Chondrocyte (in vitro differentiated cells): ENCODE measurements at regions not wholly inside any gene's neighbourhood (a gene's known extent, or its start where the extent isn't known, plus 50 kb on each side); places are given as distances from the start of the nearest gene placed in this dataset.

Source experiments
- DNase-seq: peaks from one replicate; pipeline ENCODE4 v3.0.0; 2021; ENCODE audit warnings: mixed read lengths, low spot score
- H3K27ac Mint-ChIP-seq: one replicate; pipeline ENCODE4 v1.8.0; 2021; ENCODE audit warnings: mild to moderate bottlenecking, moderate library complexity, mixed read lengths; ENCODE audit not compliant: unreplicated experiment
- H3K27me3 Mint-ChIP-seq: 2 replicates; pipeline ENCODE4 v1.8.0; 2021; ENCODE audit warnings: low read depth, mixed read lengths
- H3K36me3 Mint-ChIP-seq: 2 replicates; pipeline ENCODE4 v1.8.0; 2021; ENCODE audit warnings: low read depth, mixed read lengths
- H3K4me1 Mint-ChIP-seq: 2 replicates; pipeline ENCODE4 v1.8.0; 2021; ENCODE audit warnings: low read depth, mild to moderate bottlenecking, mixed read lengths
- H3K4me3 Mint-ChIP-seq: one replicate; pipeline ENCODE4 v1.8.0; 2021; ENCODE audit warnings: mild to moderate bottlenecking, moderate library complexity, mixed read lengths; ENCODE audit not compliant: unreplicated experiment
- H3K9me3 Mint-ChIP-seq: 2 replicates; pipeline ENCODE4 v1.8.0; 2021; ENCODE audit warnings: low read depth, mixed read lengths
- TF ChIP-seq, protein P1 (sequence below): fragments of 200-600 bp; sonication (generic); IDR thresholded peaks from 2 replicates; pipeline ENCODE4 v1.5.0; 2021; ENCODE audit warnings: antibody characterized with exemption, mild to moderate bottlenecking, moderate library complexity

DNA sequence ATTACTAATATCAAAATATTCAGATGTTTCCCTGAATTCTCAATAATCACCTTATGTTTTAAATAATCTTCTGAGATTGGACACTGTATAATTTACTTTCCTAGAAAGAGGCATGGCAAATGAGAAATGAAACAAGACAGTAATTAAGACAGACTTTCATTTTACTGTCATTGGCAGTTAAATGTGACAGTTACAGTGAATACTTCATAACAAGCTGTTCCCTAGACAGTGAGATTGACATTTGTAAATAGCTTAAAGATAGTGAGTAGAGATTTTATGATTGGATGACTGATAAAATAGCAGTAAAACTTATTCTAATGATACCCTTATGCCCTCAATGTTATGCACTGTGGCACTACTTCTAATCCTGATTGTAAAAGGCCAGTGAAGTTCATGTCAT, 524.9 kb upstream of the TMEFF2 start:
- Mint-ChIP-seq H3K4me3 (no peak overlapping the region), H3K27me3 (no peaks in the 10 kb centered on the region), H3K27ac (no peak overlapping the region), H3K36me3 (no peaks in the 10 kb centered on the region), H3K9me3 (peaks cover 3% of the 10 kb centered on the region), H3K4me1 (no peaks in the 10 kb centered on the region)
- DNase-seq, result no peak
- TF ChIP-seq, protein P1, sequence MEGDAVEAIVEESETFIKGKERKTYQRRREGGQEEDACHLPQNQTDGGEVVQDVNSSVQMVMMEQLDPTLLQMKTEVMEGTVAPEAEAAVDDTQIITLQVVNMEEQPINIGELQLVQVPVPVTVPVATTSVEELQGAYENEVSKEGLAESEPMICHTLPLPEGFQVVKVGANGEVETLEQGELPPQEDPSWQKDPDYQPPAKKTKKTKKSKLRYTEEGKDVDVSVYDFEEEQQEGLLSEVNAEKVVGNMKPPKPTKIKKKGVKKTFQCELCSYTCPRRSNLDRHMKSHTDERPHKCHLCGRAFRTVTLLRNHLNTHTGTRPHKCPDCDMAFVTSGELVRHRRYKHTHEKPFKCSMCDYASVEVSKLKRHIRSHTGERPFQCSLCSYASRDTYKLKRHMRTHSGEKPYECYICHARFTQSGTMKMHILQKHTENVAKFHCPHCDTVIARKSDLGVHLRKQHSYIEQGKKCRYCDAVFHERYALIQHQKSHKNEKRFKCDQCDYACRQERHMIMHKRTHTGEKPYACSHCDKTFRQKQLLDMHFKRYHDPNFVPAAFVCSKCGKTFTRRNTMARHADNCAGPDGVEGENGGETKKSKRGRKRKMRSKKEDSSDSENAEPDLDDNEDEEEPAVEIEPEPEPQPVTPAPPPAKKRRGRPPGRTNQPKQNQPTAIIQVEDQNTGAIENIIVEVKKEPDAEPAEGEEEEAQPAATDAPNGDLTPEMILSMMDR, result no peak

DNA sequence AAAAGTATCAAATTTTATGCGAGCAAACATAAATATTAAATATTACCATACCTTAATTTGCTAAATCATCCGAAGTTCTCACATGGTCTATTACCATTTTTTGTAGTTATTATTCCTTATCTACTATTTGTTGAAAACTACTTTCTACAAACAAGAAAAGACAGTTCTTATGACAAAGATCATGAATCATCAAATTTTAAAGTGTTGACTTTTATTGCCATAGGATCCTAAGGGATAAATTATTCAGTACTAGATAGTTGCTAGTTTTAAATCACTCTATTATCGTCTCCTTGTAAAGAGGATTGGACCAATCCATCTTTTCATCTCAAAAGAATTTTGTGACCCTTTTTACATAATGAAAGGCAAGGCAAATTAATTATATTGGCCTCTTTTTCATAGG, 523.6 kb upstream of the TMEFF2 start:
- H3K27me3 Mint-ChIP-seq, result no peaks in the 10 kb centered on the region
- TF ChIP-seq, protein P1, result no peak
- no peak for DNase-seq
- H3K4me3 Mint-ChIP-seq, result no peak overlapping the region
- H3K27ac Mint-ChIP-seq, result no peak overlapping the region
- H3K9me3 Mint-ChIP-seq, result peaks cover 3% of the 10 kb centered on the region
- no peaks in the 10 kb centered on the region for H3K36me3 Mint-ChIP-seq
- H3K4me1 Mint-ChIP-seq, result no peaks in the 10 kb centered on the region

DNA sequence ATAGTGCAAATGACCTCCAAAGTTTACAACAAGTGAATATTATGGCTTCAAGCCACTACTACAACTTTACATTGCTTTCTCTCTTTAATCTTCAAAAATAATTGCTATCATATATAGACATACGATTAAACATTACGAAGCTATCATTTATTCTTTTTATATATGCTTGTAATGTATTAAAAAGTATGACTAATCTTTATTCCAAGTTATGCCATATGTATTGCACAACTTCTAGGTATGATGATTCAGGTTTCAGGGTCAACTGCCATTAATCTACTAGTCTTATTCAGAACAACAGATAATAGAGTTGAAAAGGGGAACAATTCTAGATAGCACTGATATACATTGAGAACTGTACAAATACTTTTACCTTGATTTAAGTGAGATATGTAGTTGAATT, 506.2 kb upstream of the TMEFF2 start:
- Mint-ChIP-seq H3K36me3 (no peaks in the 10 kb centered on the region), H3K4me1 (no peaks in the 10 kb centered on the region), H3K4me3 (no peak overlapping the region), H3K27ac (no peak overlapping the region), H3K27me3 (peaks cover 11% of the 10 kb centered on the region), H3K9me3 (no peaks in the 10 kb centered on the region)
- no peak for DNase-seq
- TF ChIP-seq, protein P1, result no peak

DNA sequence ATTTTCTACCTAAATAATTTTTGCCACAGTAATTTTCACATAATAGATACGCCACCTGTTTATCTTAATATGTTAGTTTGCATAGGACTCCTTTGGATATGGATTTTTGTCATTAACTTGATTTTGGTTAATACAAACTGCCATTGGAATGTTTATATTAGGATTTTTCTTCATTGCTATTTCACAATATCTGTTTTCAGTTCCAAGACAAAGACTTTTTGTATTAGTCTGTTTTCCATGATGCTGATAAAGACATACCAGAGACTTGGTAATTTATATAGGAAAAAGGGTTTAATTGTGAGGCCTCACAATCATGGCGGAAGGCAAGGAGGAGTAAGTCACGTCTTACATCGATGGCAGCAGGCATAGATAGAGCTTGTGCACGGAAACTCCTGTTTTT, 503.1 kb upstream of the TMEFF2 start:
- TF ChIP-seq, protein P1, result no peak
- no peaks in the 10 kb centered on the region for H3K36me3 Mint-ChIP-seq
- DNase-seq, result no peak
- no peaks in the 10 kb centered on the region for H3K9me3 Mint-ChIP-seq
- H3K27ac Mint-ChIP-seq, result no peak overlapping the region
- H3K4me3 Mint-ChIP-seq, result no peak overlapping the region
- peaks cover 15% of the 10 kb centered on the region for H3K27me3 Mint-ChIP-seq
- H3K4me1 Mint-ChIP-seq, result no peaks in the 10 kb centered on the region

DNA sequence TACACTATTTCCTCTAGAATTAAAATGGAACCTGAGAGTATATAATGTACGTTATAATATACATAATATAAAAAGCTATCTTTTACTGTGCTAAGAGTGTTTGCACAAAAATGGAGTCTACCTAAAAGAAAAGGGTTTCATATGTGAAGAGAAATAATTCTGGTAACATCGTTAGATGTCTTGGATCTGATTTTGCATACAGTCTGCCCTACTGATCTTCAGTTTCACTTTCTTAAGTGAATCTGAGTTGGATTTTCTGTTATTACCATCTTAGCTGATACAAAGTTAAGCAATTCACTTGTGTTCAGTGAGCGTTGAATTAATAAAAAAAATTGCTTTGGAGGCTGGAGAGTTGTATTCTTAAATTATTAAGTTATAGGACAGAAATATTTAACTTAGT, 502.1 kb upstream of the TMEFF2 start:
- no peak overlapping the region for H3K27ac Mint-ChIP-seq

More for the DNA sequence above, 502.1 kb upstream of the TMEFF2 start:
- Mint-ChIP-seq H3K4me3 (no peak overlapping the region), H3K27me3 (peaks cover 13% of the 10 kb centered on the region), H3K36me3 (no peaks in the 10 kb centered on the region), H3K4me1 (no peaks in the 10 kb centered on the region), H3K9me3 (no peaks in the 10 kb centered on the region)
- TF ChIP-seq, protein P1, result no peak
- DNase-seq, result no peak
